CD4-positive, alpha-beta T cell (primary cell): ENCODE measurements at regions not wholly inside any gene's neighbourhood (a gene's known extent, or its start where the extent isn't known, plus 50 kb on each side); places are given as distances from the start of the nearest gene placed in this dataset.
A peak's percentile ranks its signal among the peaks of the same experiment; 100 is the strongest.

Source experiments
- ATAC-seq: fragments of 200-7000 bp; cut with Tn5 transposase; one replicate; pipeline ENCODE4 v1.10.0; 2022; ENCODE audit warnings: mild to moderate bottlenecking; ENCODE audit not compliant: poor library complexity
- CTCF ChIA-PET: fragments of 350-600 bp; sonication (Branson Sonifier 250); formaldehyde crosslinking; loops from one replicate; lab custom pipeline; 2021; ENCODE audit warnings: antibody characterized with exemption, inconsistent platforms; lab: Charles Lee
- POLR2A ChIA-PET: fragments of 350-600 bp; sonication (Branson Sonifier 250); formaldehyde crosslinking; loops from one replicate; lab custom pipeline; 2021; ENCODE audit warnings: antibody characterized with exemption, inconsistent platforms; lab: Charles Lee
- DNase-seq, 14 experiments: peaks; one replicate each; pipeline ENCODE4 v3.0.0-alpha.2; 2013 to 2020; ENCODE audit warnings: mixed read lengths in 2 of 14
- H3K27ac ChIP-seq, 2 donors: one replicate each; pipeline versions ENCODE4 v1.5.1 to v1.7.0; 2013; ENCODE audit warnings: low read length in 2 of 2, low read depth in 1 of 2, mild to moderate bottlenecking in 1 of 2
- H3K27me3 ChIP-seq, 2 experiments: 1 replicate in 1 of 2; 2 replicates in 1 of 2; pipeline versions ENCODE4 v1.6.1 to v1.7.0; 2013; ENCODE audit warnings: low read length in 2 of 2, control low read depth in 1 of 2, mild to moderate bottlenecking in 1 of 2, moderate library complexity in 1 of 2; ENCODE audit not compliant: insufficient read depth in 2 of 2, control insufficient read depth in 1 of 2
- H3K36me3 ChIP-seq: one replicate; pipeline ENCODE4 v1.6.1; 2013; ENCODE audit warnings: low read length, control low read depth; ENCODE audit not compliant: insufficient read depth
- H3K4me1 ChIP-seq: one replicate; pipeline ENCODE4 v1.6.1; 2013; ENCODE audit warnings: low read length, control low read depth; ENCODE audit not compliant: insufficient read depth
- H3K4me3 ChIP-seq: one replicate; pipeline ENCODE4 v1.5.1; 2013; ENCODE audit warnings: mild to moderate bottlenecking, low read length, moderate library complexity
- H3K9me3 ChIP-seq, 2 experiments: 1 replicate in 1 of 2; 2 replicates in 1 of 2; pipeline versions ENCODE4 v1.6.1 to v1.7.0; 2013; ENCODE audit warnings: low read length in 2 of 2, mild to moderate bottlenecking in 2 of 2, control low read depth in 1 of 2, moderate library complexity in 1 of 2; ENCODE audit not compliant: control insufficient read depth in 1 of 2, insufficient read depth in 1 of 2
- H3K27ac Mint-ChIP-seq: one replicate; pipeline ENCODE4 v1.8.0; 2020; ENCODE audit warnings: mixed read lengths
- H3K27me3 Mint-ChIP-seq: one replicate; pipeline ENCODE4 v1.8.0; 2021; ENCODE audit warnings: mixed read lengths
- H3K36me3 Mint-ChIP-seq: one replicate; pipeline ENCODE4 v1.8.0; 2021; ENCODE audit warnings: low read depth, mixed read lengths
- H3K4me1 Mint-ChIP-seq: one replicate; pipeline ENCODE4 v1.8.0; 2021; ENCODE audit warnings: low read depth, mixed read lengths
- H3K4me3 Mint-ChIP-seq: one replicate; pipeline ENCODE4 v1.8.0; 2020; ENCODE audit warnings: mild to moderate bottlenecking, mixed read lengths
- H3K9me3 Mint-ChIP-seq: one replicate; pipeline ENCODE4 v1.8.0; 2020; ENCODE audit warnings: mixed read lengths
- intact Hi-C, 2 experiments: fragments of 100-400 bp; cut with DNase I in 1 of 2; cut with micrococcal nuclease in 1 of 2; formaldehyde crosslinking; loops; one replicate each; pipeline versions ENCODE4 v1.15.1 to v1.9.0; 2023 to 2025; cut with DNase I, micrococcal nuclease
- TF ChIP-seq, protein P1 (sequence below): fragments of 200-600 bp; IDR thresholded peaks from one replicate; pipeline ENCODE4 v1.8.0; 2022; ENCODE audit warnings: antibody characterized with exemption, mild to moderate bottlenecking

DNA sequence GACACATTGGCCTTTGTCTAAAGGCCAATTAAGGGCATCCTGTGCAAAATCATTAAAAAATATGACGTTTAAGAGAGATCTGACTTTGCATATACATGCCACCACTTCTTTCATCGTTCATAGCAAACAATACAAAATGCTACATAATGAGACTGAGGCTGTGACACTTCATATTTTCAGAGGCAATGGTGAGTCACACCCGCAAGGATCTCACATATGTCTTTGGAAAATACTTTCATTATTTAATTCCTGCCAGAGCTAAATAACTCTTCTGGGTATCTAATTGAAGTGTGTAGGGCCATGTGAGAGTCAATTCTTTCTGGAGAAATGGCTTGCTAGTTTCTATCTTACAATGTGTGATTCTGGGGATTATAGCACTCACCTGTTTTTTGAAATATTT is 222.8 kb upstream of the NLGN4Y start:
- DNase-seq, result peak in 1 of 14 experiments; percentile 0
- no peaks in the 10 kb centered on the region for H3K36me3 ChIP-seq
- Mint-ChIP-seq H3K36me3 (no peaks in the 10 kb centered on the region), H3K27ac (no peak overlapping the region), H3K4me1 (peaks cover 16% of the 10 kb centered on the region), H3K4me3 (no peak overlapping the region), H3K9me3 (no peaks in the 10 kb centered on the region), H3K27me3 (no peaks in the 10 kb centered on the region)
- no peak overlapping the region for H3K27ac ChIP-seq
- ChIA-PET POLR2A (interaction anchor here (0.9 kb wide), 1 partner anchor 39 kb away, joined by 3 read pairs; no protein-coding TSS in a partner anchor), CTCF (no interaction called here)
- H3K9me3 ChIP-seq, result no peaks in the 10 kb centered on the region
- intact Hi-C loops, result no loop called here
- no peak for ATAC-seq
- H3K4me1 ChIP-seq, result no peaks in the 10 kb centered on the region
- no peaks in the 10 kb centered on the region for H3K27me3 ChIP-seq
- H3K4me3 ChIP-seq, result no peak overlapping the region
- TF ChIP-seq, protein P1, sequence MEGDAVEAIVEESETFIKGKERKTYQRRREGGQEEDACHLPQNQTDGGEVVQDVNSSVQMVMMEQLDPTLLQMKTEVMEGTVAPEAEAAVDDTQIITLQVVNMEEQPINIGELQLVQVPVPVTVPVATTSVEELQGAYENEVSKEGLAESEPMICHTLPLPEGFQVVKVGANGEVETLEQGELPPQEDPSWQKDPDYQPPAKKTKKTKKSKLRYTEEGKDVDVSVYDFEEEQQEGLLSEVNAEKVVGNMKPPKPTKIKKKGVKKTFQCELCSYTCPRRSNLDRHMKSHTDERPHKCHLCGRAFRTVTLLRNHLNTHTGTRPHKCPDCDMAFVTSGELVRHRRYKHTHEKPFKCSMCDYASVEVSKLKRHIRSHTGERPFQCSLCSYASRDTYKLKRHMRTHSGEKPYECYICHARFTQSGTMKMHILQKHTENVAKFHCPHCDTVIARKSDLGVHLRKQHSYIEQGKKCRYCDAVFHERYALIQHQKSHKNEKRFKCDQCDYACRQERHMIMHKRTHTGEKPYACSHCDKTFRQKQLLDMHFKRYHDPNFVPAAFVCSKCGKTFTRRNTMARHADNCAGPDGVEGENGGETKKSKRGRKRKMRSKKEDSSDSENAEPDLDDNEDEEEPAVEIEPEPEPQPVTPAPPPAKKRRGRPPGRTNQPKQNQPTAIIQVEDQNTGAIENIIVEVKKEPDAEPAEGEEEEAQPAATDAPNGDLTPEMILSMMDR, result no peak

DNA sequence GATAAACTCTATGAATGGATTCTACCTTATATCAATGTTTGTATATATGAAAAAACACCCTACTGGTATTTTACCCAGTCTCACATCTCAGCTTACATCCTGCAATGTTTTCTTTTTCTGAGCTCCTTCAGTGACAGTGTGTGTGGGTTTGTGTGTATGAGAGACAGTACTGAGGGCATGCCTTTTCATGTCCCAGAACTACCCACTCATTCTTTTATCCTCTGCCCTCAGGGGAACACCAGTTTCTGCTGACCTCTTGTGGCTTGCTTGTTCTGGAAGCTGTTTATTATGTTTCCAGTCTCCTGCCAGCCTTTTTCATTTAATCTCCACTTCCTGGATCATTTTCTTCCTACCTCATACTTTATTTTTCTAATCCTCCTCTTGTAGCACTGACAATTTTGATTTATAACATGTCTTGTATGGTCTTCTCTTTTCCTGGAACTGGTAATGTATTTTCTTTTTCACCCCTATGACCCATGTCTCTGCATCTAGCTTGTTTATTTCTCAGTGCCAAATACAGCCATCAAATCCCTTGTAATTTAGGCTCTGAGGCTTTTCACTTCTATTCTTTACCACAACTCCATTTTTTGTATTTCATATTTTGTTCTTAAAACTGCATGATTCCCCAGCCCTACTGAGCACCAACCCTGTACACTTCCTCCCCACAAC is 195.5 kb upstream of the NLGN4Y start:
- H3K27me3 Mint-ChIP-seq, result no peaks in the 10 kb centered on the region
- Histone ChIP-seq H3K27ac (no peak overlapping the region), H3K4me3 (no peak overlapping the region), H3K27me3 (no peaks in the 10 kb centered on the region), H3K9me3 (no peaks in the 10 kb centered on the region), H3K36me3 (no peaks in the 10 kb centered on the region), H3K4me1 (no peaks in the 10 kb centered on the region)
- TF ChIP-seq, protein P1, result no peak
- H3K9me3 Mint-ChIP-seq, result no peaks in the 10 kb centered on the region
- H3K36me3 Mint-ChIP-seq, result no peaks in the 10 kb centered on the region
- intact Hi-C loops, result no loop called here
- peaks cover 9% of the 10 kb centered on the region for H3K4me1 Mint-ChIP-seq
- CTCF ChIA-PET, result no interaction called here
- peak overlapping the region; percentile 11 for H3K27ac Mint-ChIP-seq
- DNase-seq (peak in 3 of 14 experiments; percentile 16 to 28 (median 21)), ATAC-seq (peak; percentile 17)
- POLR2A ChIA-PET, result interaction anchor here (0.6 kb wide), 1 partner anchor 12 kb away, joined by 4 read pairs; no protein-coding TSS in a partner anchor
- H3K4me3 Mint-ChIP-seq, result no peak overlapping the region

DNA sequence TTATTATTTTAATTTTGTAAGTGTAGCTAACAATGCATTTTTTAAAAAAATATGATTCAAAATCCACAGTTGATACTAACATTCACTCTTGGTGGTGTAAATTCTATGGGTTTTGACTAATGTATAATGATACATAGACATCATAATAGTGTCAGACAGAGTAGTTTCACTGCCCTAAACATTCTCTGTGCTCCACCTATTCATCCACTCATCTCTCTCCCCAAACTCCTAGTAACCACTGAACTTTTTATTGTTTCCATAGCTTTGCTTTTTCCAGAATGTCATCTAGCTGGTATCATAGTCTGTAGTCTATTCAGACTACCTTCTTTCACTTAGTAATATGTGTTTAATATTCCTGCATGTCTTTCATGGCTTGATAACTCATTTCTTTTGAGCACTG is 194.0 kb upstream of the NLGN4Y start:
- H3K4me3 ChIP-seq, result no peak overlapping the region
- no peaks in the 10 kb centered on the region for H3K36me3 ChIP-seq
- ChIA-PET POLR2A (no interaction called here), CTCF (no interaction called here)
- H3K9me3 ChIP-seq, result no peaks in the 10 kb centered on the region
- Mint-ChIP-seq H3K4me3 (no peak overlapping the region), H3K9me3 (no peaks in the 10 kb centered on the region), H3K27ac (no peak overlapping the region), H3K36me3 (no peaks in the 10 kb centered on the region), H3K27me3 (no peaks in the 10 kb centered on the region), H3K4me1 (peaks cover 9% of the 10 kb centered on the region)
- no peaks in the 10 kb centered on the region for H3K4me1 ChIP-seq
- H3K27ac ChIP-seq, result no peak overlapping the region
- intact Hi-C loops, result no loop called here
- DNase-seq, result no peak
- H3K27me3 ChIP-seq, result no peaks in the 10 kb centered on the region
- TF ChIP-seq, protein P1, result no peak
- ATAC-seq, result no peak
